ENCODE measurements at regions not wholly inside any gene's neighbourhood (a gene's known extent, or its start where the extent isn't known, plus 50 kb on each side); places are given as distances from the start of the nearest gene placed in this dataset.

- Histone ChIP-seq H3K4me3 (no peak overlapping the region), H3K27me3 (no peaks in the 10 kb centered on the region), H3K36me3 (ENCODE audit: low read depth, missing control alignments) (no peaks in the 10 kb centered on the region), H3K27ac (no peak overlapping the region), H3K4me1 (no peaks in the 10 kb centered on the region), H3K9me3 (no peaks in the 10 kb centered on the region)
- no peak for DNase-seq
- 76 to 87% methylated on average over 11 to 15 of the region's 15 CpGs for WGBS, 2 donors
- TF ChIP-seq POLR2A (IDR thresholded peaks at IDR 0.05), result no peak
- no peak for TF ChIP-seq CTCF (IDR thresholded peaks at IDR 0.05)
- intact Hi-C loops (cut with DNase I; ENCODE audit: low total_unique reads), result no loop called here
These were observed 117.5 kb downstream of the TENT4A start for GRCh38 chr5:6830643-6831239.

- Histone ChIP-seq H3K27me3 (no peaks in the 10 kb centered on the region), H3K27ac (no peak overlapping the region), H3K36me3 (ENCODE audit: low read depth, missing control alignments) (no peaks in the 10 kb centered on the region), H3K9me3 (no peaks in the 10 kb centered on the region), H3K4me3 (no peak overlapping the region), H3K4me1 (no peaks in the 10 kb centered on the region)
- intact Hi-C loops (cut with DNase I; ENCODE audit: low total_unique reads), result no loop called here
- no peak for DNase-seq
- 72 to 78% methylated on average over 7 of the region's 7 CpGs for WGBS, 2 donors
- TF ChIP-seq POLR2A (IDR thresholded peaks at IDR 0.05) (no peak), CTCF (IDR thresholded peaks at IDR 0.05) (no peak)
These were observed 118.7 kb downstream of the TENT4A start for GRCh38 chr5:6831678-6832671.

- no peaks in the 10 kb centered on the region for H3K9me3 ChIP-seq
- 53 to 66% methylated on average over 2 of the region's 2 CpGs for WGBS, 2 donors
- H3K27me3 ChIP-seq, result no peaks in the 10 kb centered on the region
- intact Hi-C loops (cut with DNase I; ENCODE audit: low total_unique reads), result no loop called here
- no peaks in the 10 kb centered on the region for H3K36me3 ChIP-seq (ENCODE audit: low read depth, missing control alignments)
- no peak for DNase-seq
- no peaks in the 10 kb centered on the region for H3K4me1 ChIP-seq
- no peak overlapping the region for H3K4me3 ChIP-seq
- H3K27ac ChIP-seq, result no peak overlapping the region
- TF ChIP-seq POLR2A (IDR thresholded peaks at IDR 0.05) (no peak), CTCF (IDR thresholded peaks at IDR 0.05) (no peak)
These were observed 119.8 kb downstream of the TENT4A start for GRCh38 chr5:6832994-6833393.

- no peaks in the 10 kb centered on the region for H3K4me1 ChIP-seq
- no peaks in the 10 kb centered on the region for H3K27me3 ChIP-seq
- WGBS, 2 donors, result 85% methylated on average over 1 of the region's 1 CpG; no CpG with 5 or more reads in 1 of the 2 donors
- H3K27ac ChIP-seq, result no peak overlapping the region
- TF ChIP-seq CTCF (IDR thresholded peaks at IDR 0.05), result no peak
- no peak for TF ChIP-seq POLR2A (IDR thresholded peaks at IDR 0.05)
- intact Hi-C loops (cut with DNase I; ENCODE audit: low total_unique reads), result no loop called here
- no peaks in the 10 kb centered on the region for H3K9me3 ChIP-seq
- no peak overlapping the region for H3K4me3 ChIP-seq
- no peaks in the 10 kb centered on the region for H3K36me3 ChIP-seq (ENCODE audit: low read depth, missing control alignments)
- no peak for DNase-seq
These were observed 120.2 kb downstream of the TENT4A start for GRCh38 chr5:6833406-6833805.
